HG03159 (cell line): ENCODE measurements at regions not wholly inside any gene's neighbourhood (a gene's known extent, or its start where the extent isn't known, plus 50 kb on each side); places are given as distances from the start of the nearest gene placed in this dataset.
"Not testable (repeated sequence)": the region's sequence is repeated elsewhere in the genome, so short reads cannot be mapped to it uniquely, and the experiment has no call there.

ENCODE experiments used
- ATAC-seq: cut with Tn5 transposase; IDR thresholded peaks from one replicate; pipeline ENCODE4 v1.9.1; 2021; ENCODE audit warnings: mild to moderate bottlenecking, moderate library complexity; ENCODE audit not compliant: unreplicated experiment

- ATAC-seq = no peak
These were observed 87.7 kb upstream of the SLC45A1 start for GRCh38 chr1:8230292-8230621.

- ATAC-seq = no peak
These were observed 89.7 kb upstream of the SLC45A1 start for GRCh38 chr1:8228253-8228652.

- not testable (repeated sequence) for ATAC-seq
These were observed 90.2 kb upstream of the SLC45A1 start for GRCh38 chr1:8227674-8228073.

- ATAC-seq = no peak
These were observed 91.2 kb upstream of the SLC45A1 start for GRCh38 chr1:8226747-8227146.

GRCh38 chr1:8226024-8226423 lies 91.9 kb upstream of the SLC45A1 start:
- ATAC-seq = not testable (repeated sequence)

- ATAC-seq = no peak
These were observed 94.4 kb upstream of the SLC45A1 start for GRCh38 chr1:8223526-8223925.

GRCh38 chr1:8222789-8223188 lies 95.1 kb upstream of the SLC45A1 start:
- no peak for ATAC-seq

- ATAC-seq = no peak
These were observed 98.4 kb upstream of the SLC45A1 start for GRCh38 chr1:8219530-8219929.

- no peak for ATAC-seq
These were observed 99.4 kb upstream of the SLC45A1 start for GRCh38 chr1:8218351-8219092.

GRCh38 chr1:8217809-8218208 lies 100.1 kb upstream of the SLC45A1 start:
- no peak for ATAC-seq

- no peak for ATAC-seq
These were observed 100.8 kb upstream of the SLC45A1 start for GRCh38 chr1:8217011-8217711.

- no peak for ATAC-seq
These were observed 101.9 kb upstream of the SLC45A1 start for GRCh38 chr1:8216005-8216404.

- no peak for ATAC-seq
These were observed 103.3 kb upstream of the SLC45A1 start for GRCh38 chr1:8214501-8215173.

- ATAC-seq = no peak
These were observed 104.2 kb upstream of the SLC45A1 start for GRCh38 chr1:8213676-8214075.

GRCh38 chr1:8213136-8213535 lies 104.8 kb upstream of the SLC45A1 start:
- ATAC-seq = no peak

- ATAC-seq = no peak
These were observed 105.3 kb upstream of the SLC45A1 start for GRCh38 chr1:8212580-8213031.

GRCh38 chr1:8211883-8212579 lies 105.9 kb upstream of the SLC45A1 start:
- no peak for ATAC-seq

- ATAC-seq = no peak
These were observed 106.5 kb upstream of the SLC45A1 start for GRCh38 chr1:8211251-8211882.

- no peak for ATAC-seq
These were observed 110.7 kb upstream of the SLC45A1 start for GRCh38 chr1:8207202-8207601.

GRCh38 chr1:8206391-8206790 lies 111.5 kb upstream of the SLC45A1 start:
- ATAC-seq = no peak

GRCh38 chr1:8205771-8206170 lies 112.1 kb upstream of the SLC45A1 start:
- no peak for ATAC-seq
